Stimulated activated CD4-positive, alpha-beta T cell treated with anti-CD3 and anti-CD28 coated beads, TNF-alpha, amount 100 ng/mL, for 4 hours (primary cell): ENCODE measurements at regions not wholly inside any gene's neighbourhood (a gene's known extent, or its start where the extent isn't known, plus 50 kb on each side); places are given as distances from the start of the nearest gene placed in this dataset.
"Not testable (repeated sequence)": the region's sequence is repeated elsewhere in the genome, so short reads cannot be mapped to it uniquely, and the experiment has no call there.

Experiments
- DNase-seq, 3 experiments: peaks; one replicate each; pipeline ENCODE4 v3.0.0-alpha.2; 2020; ENCODE audit warnings: low read depth in 3 of 3

DNA sequence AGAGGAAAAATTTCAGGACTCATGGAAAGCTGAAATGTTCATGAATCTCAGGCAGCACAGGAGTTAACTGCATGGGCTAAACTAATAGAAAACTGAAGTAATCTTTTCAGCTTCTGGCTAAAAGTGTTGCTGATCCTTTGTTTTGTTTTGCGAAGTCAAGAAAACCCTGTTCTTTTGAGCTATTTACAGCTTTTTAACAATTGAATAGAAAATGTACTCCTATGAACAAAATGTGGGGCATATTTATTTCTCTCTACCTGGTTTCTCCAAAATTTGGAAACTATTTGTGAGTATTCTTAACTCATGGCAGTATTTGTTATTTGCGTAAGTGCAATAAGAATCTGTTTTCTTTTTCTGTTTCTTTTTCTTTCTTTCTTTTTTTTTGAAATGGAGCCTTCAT lies 818.8 kb upstream of the CITED2 start:
- DNase-seq, result no peak

DNA sequence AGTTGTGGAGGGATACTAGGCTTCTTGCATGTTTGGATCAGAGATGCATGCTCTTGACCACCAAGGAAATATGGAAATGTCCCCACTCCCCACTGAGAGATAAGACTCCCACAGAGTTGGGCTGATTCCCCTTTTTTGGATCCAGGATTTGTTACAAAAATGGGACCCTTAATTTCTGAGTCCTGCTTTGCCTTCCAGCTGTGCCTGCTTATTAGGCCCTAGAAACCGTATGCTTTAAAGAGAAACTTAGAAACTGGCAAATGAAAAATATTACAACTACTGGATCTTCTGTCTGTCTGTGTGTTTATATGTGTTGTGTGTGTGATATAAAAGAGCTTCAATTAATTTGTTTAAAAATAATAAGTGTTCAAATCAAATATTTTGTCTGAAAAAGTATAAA lies 817.6 kb upstream of the CITED2 start:
- no peak for DNase-seq

GRCh38 chr6:140189263-140189662 lies 814.8 kb upstream of the CITED2 start:
- DNase-seq, result not testable (repeated sequence)

DNA sequence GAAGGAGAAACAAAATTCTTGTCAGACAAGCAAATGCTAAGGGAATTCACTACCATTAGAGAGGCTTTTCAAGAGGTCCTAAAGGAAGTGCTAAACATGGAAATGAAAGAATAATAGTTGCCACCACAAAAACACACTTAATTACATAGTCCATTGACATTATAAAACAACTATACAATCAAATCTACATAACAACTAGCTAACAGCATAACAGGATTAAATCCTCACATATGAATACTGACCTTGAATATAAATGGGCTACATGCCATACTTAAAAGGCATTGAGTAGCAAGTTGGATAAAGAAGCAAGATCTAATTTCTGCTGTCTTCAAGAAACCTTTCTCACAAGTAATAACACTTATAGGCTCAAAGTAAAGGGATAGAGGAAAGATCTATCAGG lies 811.5 kb upstream of the CITED2 start:
- no peak for DNase-seq

DNA sequence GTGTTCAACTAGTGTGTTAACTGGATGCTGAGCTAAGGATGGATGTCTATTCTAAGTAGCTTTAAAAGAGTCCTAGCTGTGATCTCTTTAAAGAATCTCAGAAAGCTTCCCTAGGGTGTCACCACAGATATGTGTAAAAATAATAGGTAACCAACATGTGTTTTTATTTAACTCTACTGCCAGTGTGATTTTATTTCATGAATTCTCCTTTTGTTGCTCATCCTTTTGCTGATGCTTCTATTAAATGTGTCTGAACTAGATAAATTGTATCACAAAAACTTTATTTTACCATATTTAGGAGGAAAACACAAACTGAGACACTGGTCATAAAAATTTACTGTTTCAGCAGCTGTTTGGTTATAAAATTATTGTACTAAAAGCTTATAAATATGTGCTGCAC lies 809.4 kb upstream of the CITED2 start:
- DNase-seq, result no peak

GRCh38 chr6:140182821-140183220 lies 808.4 kb upstream of the CITED2 start:
- DNase-seq, result no peak

- no peak for DNase-seq
Measured at GRCh38 chr6:140181876-140182275, 807.4 kb upstream of the CITED2 start.

DNA sequence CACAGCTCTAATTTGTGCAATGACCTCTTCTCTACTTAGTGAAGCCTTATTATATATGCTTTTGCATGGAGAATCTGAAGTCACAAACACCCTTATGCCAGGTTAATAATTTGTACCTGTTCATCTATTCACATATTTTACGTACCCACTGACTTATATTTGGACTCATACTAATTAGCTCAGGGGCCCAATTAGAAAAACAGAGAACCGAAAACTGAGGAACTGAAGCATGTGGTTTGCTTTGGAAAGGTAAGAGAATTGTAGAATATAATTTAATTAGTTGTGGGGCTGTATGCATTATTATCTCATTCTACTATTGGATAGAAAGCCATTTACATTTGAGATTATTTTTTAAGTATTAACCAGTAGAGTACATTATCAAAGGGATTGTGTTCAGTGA lies 805.9 kb upstream of the CITED2 start:
- DNase-seq, result no peak

- no peak for DNase-seq
Measured at GRCh38 chr6:140178935-140179334, 804.5 kb upstream of the CITED2 start.

- DNase-seq, result no peak
Measured at GRCh38 chr6:140178520-140178919, 804.1 kb upstream of the CITED2 start.

DNA sequence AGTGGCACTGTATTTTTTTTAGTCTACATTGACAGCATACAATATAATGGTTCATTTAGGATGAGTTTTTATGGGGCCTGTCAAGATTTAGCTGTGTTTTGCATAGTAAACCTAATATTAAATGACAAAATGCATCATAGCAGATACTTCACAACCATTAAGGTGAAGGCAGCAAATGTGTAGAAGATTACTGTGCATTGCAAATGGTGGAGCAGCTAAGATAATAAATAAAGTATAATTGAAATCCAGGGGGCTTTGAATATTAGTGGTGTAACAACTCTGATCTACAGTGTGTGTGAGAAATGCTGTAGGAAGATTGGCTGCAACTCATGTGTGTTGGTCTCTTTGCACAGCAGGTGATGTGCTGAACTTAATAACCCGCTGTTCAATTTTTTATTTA lies 801.9 kb upstream of the CITED2 start:
- DNase-seq, result no peak

GRCh38 chr6:140175486-140175885 lies 801.0 kb upstream of the CITED2 start:
- DNase-seq, result no peak

DNA sequence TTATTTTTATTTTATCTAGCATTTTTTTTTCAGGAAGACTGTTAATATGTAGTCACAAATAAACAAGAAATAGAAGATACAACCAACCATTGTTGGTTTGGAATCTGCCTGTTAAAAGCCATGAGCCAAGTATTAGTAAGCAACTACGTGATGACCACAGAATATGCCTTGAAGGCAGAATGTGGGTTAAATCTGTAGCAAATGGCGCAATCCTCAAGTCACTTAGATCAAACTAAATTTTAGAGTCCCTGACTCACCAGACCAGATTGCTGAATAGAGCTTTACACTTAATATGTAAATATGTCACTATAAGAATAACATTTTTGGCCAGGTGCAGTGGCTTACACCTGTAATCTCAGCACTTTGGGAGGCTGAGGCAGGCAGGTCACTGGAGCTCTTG lies 800.1 kb upstream of the CITED2 start:
- DNase-seq, result no peak

- no peak for DNase-seq
Measured at GRCh38 chr6:140168365-140168764, 793.9 kb upstream of the CITED2 start.

DNA sequence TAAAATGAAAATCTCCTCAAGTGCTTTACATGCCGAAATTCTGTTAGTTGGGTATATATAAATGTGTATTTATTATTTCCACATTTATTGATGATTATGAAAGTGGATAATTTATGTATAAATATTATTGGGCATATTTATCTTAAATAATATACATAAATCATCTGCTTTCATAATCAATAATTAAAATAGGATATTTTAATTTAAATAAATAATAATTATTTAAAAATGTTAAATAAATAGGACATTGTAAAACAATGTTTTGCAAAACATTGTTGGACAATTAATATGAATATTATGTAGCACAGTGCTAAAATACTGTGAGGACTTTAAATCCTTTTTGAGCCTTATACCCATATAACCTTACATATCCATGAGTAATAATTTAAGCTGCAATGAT lies 786.5 kb upstream of the CITED2 start:
- no peak for DNase-seq

DNA sequence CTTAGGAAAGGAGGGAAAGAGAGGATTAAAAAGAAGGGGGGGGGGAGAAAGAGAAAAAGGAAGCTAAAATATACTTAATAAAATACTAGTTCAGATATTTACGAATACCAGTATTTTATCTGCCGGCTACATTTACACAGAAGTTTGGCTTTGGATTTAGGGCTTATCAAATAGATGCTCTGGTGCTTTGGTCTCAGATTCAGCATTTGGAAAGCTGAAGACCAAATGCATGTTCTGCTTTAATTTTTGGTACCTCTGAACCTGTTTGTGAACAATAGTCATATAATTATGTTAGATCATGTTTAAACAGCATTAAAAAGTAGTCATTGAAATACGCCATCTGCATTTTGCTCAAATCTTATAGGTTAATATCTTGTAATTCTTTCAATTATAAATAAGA lies 786.0 kb upstream of the CITED2 start:
- no peak for DNase-seq

- no peak for DNase-seq
Measured at GRCh38 chr6:140156131-140156530, 781.7 kb upstream of the CITED2 start.

DNA sequence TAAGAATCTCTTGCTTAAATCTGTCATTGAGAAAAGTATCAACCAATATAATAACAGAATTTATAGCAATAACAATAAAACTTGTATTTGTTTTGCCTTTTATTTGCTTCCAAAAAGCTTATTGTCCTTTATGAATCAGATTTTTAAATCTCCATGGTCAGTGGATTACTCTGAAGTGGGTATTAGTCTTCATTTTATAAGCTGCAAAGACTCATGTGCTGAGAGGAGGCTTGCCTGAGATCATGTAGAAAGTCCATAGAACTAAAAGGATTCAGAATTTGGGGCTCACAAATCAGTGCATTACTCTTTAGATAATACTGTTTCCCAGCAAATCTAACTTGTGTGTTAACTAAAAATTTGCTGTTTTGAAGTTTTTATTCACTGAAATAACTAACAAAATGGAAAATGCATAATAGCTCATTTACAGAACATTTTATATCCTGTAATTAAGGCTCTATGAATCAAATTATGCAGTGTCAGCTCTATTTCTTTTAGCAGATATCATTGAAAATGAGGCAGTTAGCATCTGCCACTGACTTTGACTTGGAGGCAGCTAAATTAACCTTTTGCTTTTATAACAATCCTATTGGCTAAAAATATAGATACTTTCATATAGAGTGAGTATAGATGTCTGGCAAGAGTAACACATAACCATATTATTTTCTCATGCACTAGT lies 781.1 kb upstream of the CITED2 start:
- no peak for DNase-seq

DNA sequence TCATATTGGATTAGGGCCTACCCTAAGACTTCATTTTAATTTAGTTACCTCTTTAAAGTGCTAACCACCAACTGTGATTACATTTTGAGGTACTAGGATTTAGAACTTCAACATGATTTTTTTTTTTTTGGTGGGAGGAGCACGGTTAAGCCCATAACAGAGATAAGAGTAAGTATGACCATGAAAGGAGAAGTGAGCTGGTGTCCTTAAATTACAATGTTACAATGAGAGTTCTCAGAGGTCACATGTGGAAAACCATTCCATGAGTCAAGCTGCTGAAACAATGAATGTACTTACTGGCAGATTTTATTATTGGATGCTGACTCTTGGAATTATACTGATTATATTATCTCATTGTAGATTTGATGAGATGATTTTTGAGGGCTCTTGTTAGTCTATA lies 779.3 kb upstream of the CITED2 start:
- DNase-seq, result no peak

DNA sequence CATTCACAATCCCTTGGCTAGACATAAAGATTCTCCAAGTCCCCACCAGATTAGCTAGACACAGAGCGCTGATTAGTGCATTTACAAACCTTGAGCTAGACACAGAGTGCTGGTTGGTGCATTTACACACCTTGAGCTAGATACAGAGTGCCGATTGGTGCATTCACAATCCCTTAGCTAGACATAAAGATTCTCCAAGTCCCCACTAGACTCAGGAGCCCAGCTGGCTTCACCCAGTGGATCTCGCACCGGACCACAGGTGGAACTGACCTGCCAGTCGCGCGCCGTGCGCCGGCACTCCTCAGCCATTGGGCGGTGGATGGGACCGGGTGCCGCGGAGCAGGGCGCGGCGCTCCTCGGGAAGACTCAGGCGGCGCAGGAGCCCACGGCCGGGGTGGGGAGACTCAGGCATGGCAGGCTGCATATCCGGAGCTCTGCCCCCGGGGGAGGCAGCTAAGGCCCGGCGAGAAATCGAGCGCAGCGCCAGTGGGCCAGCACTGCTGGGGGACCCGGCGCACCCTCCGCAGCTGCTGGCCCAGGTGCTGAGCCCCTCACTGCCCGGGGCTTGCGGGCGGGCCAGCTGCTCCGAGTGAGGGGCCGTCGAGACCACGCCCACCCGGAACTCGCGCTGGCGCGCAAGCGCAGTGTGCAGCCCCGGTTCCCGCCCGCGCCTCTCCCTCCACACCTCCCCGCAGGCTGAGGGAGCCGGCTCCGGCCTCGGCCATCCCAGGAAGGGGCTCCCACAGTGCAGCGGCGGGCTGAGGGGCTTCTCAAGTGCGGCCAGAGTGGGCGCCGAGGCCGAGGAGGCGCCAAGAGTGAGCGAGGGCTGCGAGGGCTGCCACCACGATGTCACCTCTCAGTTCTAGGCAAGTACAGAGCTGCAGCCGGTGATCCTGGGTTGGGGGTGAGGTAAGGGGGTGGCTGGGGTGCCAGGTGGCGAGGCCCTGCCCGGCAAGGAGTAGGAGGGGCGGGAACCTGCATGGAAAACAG lies 773.7 kb upstream of the CITED2 start:
- not testable (repeated sequence) for DNase-seq

DNA sequence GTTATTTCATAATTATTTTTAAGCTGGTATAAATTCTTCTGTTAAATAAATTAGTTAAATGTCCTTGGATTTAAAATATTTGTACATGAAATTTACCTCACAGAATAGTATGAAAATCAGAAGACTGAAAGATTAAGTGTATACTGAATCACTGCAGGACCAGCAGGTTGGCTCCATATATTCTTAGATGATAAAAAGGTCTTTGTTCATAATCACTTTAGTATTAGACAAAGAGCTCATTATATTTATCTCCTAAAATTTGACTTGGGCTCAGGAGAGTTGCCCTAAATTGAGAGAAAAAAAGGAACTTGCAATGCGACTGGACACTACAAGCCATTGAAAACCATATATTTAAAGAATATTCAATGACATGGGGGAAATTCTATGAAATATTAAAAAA lies 766.4 kb upstream of the CITED2 start:
- DNase-seq, result no peak

DNA sequence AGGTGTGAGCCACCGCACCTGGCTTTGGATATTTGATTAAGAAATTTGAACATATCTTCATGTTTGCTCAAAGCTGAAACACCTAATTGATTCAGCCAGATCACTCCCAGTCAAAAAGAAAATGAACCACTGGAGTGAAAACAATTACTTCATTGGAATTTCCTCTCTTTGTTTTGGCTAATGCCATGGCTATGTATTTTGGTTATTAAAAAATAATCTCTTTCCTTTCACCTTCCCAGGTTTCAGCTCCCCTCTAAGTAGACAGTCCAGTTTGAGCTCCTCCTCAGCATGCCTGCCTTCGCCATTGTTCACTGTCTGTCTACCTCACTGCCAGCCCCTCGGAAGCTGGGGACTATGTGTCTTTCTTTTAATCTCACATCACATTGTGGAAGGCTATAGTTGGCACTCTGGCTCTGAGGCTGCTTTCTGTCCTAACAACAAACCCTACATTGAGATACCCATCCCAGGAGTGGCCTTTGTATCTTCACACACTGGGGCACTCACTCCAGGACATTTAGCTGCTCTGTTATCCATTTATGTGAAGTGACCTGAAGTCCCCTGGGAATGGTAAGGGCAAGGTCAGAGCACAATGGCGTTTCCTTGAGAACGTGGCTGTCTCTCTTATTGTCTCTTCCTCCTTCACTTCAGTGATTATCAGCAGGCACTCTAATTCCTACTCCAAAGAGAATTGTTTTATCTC lies 764.0 kb upstream of the CITED2 start:
- DNase-seq, result no peak

GRCh38 chr6:140134224-140134623 lies 759.8 kb upstream of the CITED2 start:
- no peak for DNase-seq
